Activated naive CD8-positive, alpha-beta T cell treated with anti-CD3 and anti-CD28 coated beads for 36 hours (primary cell): ENCODE measurements at regions not wholly inside any gene's neighbourhood (a gene's known extent, or its start where the extent isn't known, plus 50 kb on each side); places are given as distances from the start of the nearest gene placed in this dataset.
"Not testable (repeated sequence)": the region's sequence is repeated elsewhere in the genome, so short reads cannot be mapped to it uniquely, and the experiment has no call there.

Source experiments
- DNase-seq: peaks from one replicate; pipeline ENCODE4 v3.0.0; 2021
- H3K27ac Mint-ChIP-seq: one replicate; pipeline ENCODE4 v1.8.0; 2022; ENCODE audit warnings: mild to moderate bottlenecking, moderate library complexity, mixed read lengths
- H3K27me3 Mint-ChIP-seq: one replicate; pipeline ENCODE4 v1.8.0; 2022; ENCODE audit warnings: mild to moderate bottlenecking, mixed read lengths
- H3K36me3 Mint-ChIP-seq: one replicate; pipeline ENCODE4 v1.8.0; 2021; ENCODE audit warnings: mild to moderate bottlenecking, mixed read lengths
- H3K4me1 Mint-ChIP-seq: one replicate; pipeline ENCODE4 v1.8.0; 2021; ENCODE audit warnings: mixed read lengths
- H3K4me3 Mint-ChIP-seq: one replicate; pipeline ENCODE4 v1.8.0; 2022; ENCODE audit warnings: mild to moderate bottlenecking, moderate library complexity, mixed read lengths
- H3K9me3 Mint-ChIP-seq: one replicate; pipeline ENCODE4 v1.8.0; 2022; ENCODE audit warnings: mixed read lengths

DNA sequence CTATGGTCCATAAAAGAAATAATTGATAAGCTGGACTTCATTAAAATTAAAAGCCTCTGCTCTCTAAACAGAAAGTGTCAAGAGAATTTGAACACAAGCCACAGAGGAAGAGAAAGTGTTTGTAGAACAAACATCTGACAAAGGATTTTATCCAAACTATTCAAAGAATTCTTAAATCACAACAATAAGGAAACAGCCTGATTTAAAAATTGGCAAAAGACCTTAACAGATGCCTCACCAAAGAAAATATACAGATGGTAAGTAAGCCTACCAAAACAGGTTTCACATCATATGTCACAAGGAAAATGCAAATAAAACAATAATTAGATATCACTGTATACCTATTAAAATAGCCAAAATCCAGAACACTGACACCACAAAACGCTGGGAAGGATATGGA lies 612.0 kb downstream of the TTLL7 start:
- H3K4me1 Mint-ChIP-seq, H3K36me3 Mint-ChIP-seq, H3K4me3 Mint-ChIP-seq, H3K9me3 Mint-ChIP-seq, H3K27ac Mint-ChIP-seq, H3K27me3 Mint-ChIP-seq, DNase-seq: not testable (repeated sequence)

- H3K36me3 Mint-ChIP-seq, H3K27ac Mint-ChIP-seq, DNase-seq, H3K4me3 Mint-ChIP-seq, H3K4me1 Mint-ChIP-seq, H3K27me3 Mint-ChIP-seq: not testable (repeated sequence)
- peaks cover 14% of the 10 kb centered on the region for H3K9me3 Mint-ChIP-seq
These were observed 615.8 kb downstream of the TTLL7 start for GRCh38 chr1:83383107-83383506.

DNA sequence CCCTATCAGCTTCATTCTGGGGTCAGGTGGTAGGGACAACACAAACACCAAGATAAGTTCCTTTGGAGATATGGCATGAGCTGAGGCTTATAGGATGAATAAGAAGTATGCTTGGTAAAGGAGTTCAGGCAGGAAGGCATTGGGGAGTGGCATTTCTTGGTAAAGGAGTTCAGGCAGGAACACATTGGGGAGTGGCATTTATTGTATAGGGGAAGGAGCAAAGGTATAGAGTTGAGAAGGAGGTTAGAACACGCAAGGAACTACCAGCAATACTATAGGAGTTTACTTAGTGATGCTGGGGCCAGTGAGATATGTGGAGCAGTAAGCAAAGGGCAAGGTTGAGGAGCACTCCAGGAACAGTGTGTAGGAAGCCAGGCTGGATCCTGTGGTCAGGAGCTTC lies 625.9 kb downstream of the TTLL7 start:
- H3K27me3 Mint-ChIP-seq, H3K4me3 Mint-ChIP-seq, H3K9me3 Mint-ChIP-seq, H3K27ac Mint-ChIP-seq, DNase-seq, H3K4me1 Mint-ChIP-seq, H3K36me3 Mint-ChIP-seq: not testable (repeated sequence)

GRCh38 chr1:83369853-83370252 lies 629.1 kb downstream of the TTLL7 start:
- H3K9me3 Mint-ChIP-seq, H3K36me3 Mint-ChIP-seq, H3K4me1 Mint-ChIP-seq, H3K27me3 Mint-ChIP-seq, H3K27ac Mint-ChIP-seq, DNase-seq, H3K4me3 Mint-ChIP-seq: not testable (repeated sequence)

DNA sequence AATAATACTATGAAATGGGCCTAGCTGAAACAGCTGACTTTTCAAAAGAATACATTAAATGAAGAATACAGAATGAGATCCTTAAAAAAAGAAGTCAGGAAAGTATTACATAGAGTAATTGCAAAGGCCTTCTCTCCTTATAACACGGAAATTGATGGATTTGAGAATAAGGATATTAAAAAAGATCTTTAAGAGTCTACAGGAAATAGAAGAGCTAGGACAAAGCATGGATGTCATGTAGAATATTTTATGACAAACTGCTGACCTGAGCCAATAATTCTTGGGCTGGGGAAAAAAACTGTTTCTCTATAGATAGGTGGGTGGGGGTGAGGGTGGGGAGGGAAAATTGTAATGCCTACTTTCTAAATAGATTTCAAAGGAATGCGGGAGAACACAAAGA lies 633.6 kb downstream of the TTLL7 start:
- not testable (repeated sequence) for H3K27ac Mint-ChIP-seq, H3K4me3 Mint-ChIP-seq, DNase-seq, H3K27me3 Mint-ChIP-seq, H3K4me1 Mint-ChIP-seq, H3K36me3 Mint-ChIP-seq, H3K9me3 Mint-ChIP-seq

DNA sequence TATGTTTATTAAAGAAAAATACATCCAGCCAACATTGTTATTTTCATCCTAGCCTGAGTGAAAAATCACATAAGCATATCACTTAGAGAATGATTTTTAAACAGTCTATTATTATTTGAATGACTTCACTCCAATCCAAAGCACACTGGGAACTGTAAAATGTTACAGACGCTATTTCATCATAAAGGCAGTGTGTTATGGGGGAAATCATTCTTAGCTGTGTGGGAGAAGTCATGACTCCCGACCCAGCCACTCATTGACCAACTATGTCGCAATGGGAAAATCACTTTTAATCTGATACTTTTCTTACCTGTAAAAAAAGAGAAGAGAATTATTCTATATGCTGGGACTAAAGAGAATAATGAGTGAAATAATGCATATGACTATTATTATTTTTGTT lies 653.6 kb downstream of the TTLL7 start:
- H3K27ac Mint-ChIP-seq: not testable (repeated sequence)

GRCh38 chr1:83343767-83344166 lies 655.2 kb downstream of the TTLL7 start:
- not testable (repeated sequence) for DNase-seq, H3K4me3 Mint-ChIP-seq, H3K27me3 Mint-ChIP-seq, H3K27ac Mint-ChIP-seq, H3K4me1 Mint-ChIP-seq, H3K36me3 Mint-ChIP-seq, H3K9me3 Mint-ChIP-seq

More for the DNA sequence above, 653.6 kb downstream of the TTLL7 start:
- DNase-seq, H3K4me3 Mint-ChIP-seq, H3K36me3 Mint-ChIP-seq, H3K27me3 Mint-ChIP-seq, H3K9me3 Mint-ChIP-seq, H3K4me1 Mint-ChIP-seq: not testable (repeated sequence)

DNA sequence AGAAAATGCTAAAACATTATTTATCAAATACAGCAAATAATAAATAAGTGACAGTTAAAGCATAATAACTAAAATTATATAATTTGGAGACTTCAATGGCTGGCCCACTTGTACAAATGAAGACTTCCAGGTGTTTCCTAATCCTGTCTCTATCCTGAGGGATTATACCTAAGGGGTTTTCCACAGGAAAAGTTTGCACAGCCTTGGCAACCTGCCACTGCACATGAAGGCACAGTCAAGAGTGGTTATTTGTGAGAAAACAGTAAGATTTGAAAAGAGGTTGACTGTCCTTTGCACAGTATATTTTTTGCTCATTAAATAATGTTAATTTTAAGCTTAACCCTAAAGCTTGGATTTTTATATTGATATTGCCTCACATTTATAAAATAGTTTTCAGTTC lies 655.9 kb downstream of the TTLL7 start:
- H3K27me3 Mint-ChIP-seq, DNase-seq, H3K9me3 Mint-ChIP-seq, H3K4me1 Mint-ChIP-seq, H3K4me3 Mint-ChIP-seq, H3K27ac Mint-ChIP-seq, H3K36me3 Mint-ChIP-seq: not testable (repeated sequence)

DNA sequence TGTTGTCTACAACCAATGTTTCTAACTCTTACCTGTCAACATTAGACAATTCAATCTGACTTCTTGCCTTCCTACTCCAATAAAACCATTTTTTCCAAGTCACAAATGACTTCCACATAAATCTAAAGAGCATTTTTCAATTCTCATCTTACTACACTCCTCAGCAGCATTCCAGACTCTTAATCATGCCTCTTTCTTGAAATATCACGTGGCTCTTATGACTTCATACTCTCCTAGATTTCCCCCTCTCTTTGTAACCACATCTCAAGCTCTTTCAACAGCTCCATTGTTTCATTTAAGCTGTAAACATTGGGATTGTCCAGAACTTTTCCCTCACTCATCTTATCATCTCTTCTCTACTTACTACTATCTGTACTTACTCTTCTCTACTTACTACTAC lies 666.6 kb downstream of the TTLL7 start:
- not testable (repeated sequence) for H3K27ac Mint-ChIP-seq, H3K27me3 Mint-ChIP-seq, H3K4me1 Mint-ChIP-seq, H3K36me3 Mint-ChIP-seq, DNase-seq, H3K9me3 Mint-ChIP-seq, H3K4me3 Mint-ChIP-seq

GRCh38 chr1:83318366-83318765 lies 680.6 kb downstream of the TTLL7 start:
- H3K27me3 Mint-ChIP-seq: no peaks in the 10 kb centered on the region
- DNase-seq: no peak

DNA sequence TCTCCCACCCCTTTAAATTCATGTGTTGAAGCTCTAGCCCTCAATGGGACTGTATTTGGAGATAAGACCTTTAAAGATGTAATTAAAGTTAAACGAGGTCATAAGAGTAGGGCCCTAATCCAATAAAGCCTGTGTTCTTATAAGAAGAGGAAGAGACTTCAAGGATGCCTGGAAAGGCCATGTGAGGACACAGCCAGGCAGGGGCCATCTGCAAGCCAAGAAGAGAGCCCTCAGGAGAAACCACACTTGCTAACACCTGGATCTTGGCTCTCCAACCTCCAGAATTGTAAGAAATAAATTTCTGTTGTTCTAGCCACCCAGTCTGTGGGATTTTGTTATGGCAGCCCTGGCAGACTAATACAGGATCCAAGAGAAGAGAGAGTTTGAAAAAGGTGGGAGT lies 683.5 kb downstream of the TTLL7 start:
- not testable (repeated sequence) for DNase-seq, H3K4me1 Mint-ChIP-seq, H3K4me3 Mint-ChIP-seq, H3K27ac Mint-ChIP-seq, H3K9me3 Mint-ChIP-seq, H3K36me3 Mint-ChIP-seq, H3K27me3 Mint-ChIP-seq

More at GRCh38 chr1:83318366-83318765, 680.6 kb downstream of the TTLL7 start:
- Mint-ChIP-seq H3K9me3 (no peaks in the 10 kb centered on the region), H3K36me3 (no peaks in the 10 kb centered on the region), H3K27ac (no peak overlapping the region), H3K4me3 (no peak overlapping the region), H3K4me1 (no peaks in the 10 kb centered on the region)

GRCh38 chr1:83310161-83310560 lies 688.8 kb downstream of the TTLL7 start:
- not testable (repeated sequence) for DNase-seq, H3K4me3 Mint-ChIP-seq, H3K36me3 Mint-ChIP-seq, H3K27me3 Mint-ChIP-seq, H3K4me1 Mint-ChIP-seq, H3K27ac Mint-ChIP-seq, H3K9me3 Mint-ChIP-seq

DNA sequence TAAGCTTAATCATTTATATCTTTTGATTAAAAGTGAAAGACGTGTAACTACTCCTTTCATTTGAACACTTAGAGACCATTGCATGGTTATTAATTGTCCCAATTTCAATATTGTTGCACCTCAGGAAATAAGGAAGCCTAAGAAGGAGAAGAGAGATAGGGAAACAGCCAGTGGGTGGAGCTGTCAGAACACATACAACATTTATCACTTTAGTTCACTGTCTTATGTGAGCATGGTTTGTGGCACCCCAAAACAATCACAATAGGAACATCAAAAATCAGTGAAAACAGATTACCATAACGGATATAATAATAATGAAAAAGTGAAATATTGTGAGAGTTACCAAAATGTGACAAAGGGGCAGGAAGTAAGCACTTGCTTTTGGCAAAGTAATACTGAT lies 689.9 kb downstream of the TTLL7 start:
- not testable (repeated sequence) for H3K27me3 Mint-ChIP-seq, H3K27ac Mint-ChIP-seq, H3K4me1 Mint-ChIP-seq, H3K4me3 Mint-ChIP-seq, DNase-seq, H3K9me3 Mint-ChIP-seq, H3K36me3 Mint-ChIP-seq

GRCh38 chr1:83306811-83307210 lies 692.1 kb downstream of the TTLL7 start:
- DNase-seq, H3K4me3 Mint-ChIP-seq, H3K4me1 Mint-ChIP-seq, H3K27me3 Mint-ChIP-seq, H3K9me3 Mint-ChIP-seq, H3K27ac Mint-ChIP-seq, H3K36me3 Mint-ChIP-seq: not testable (repeated sequence)

DNA sequence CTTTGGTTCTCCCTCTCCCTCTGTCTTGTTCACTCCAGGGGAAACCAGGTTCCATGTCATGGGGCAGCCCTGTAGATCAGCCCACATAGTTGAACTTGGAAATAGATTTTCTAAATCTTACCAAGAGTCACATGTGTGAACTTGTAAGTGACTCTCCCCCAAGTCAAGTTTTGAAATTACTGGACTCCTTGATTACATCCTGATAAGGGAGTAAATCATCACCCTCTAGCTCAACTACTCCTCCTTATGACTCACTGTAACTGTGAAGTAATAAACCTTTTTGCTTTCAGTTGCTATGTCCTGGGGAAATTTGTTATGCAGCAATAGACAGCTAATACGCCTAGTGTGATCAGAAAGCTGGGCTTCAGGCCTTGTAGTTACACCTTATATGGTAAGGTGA lies 703.3 kb downstream of the TTLL7 start:
- H3K27me3 Mint-ChIP-seq, H3K4me1 Mint-ChIP-seq, H3K27ac Mint-ChIP-seq, H3K36me3 Mint-ChIP-seq, H3K9me3 Mint-ChIP-seq, H3K4me3 Mint-ChIP-seq, DNase-seq: not testable (repeated sequence)

GRCh38 chr1:83287391-83287790 lies 711.5 kb downstream of the TTLL7 start:
- DNase-seq, H3K36me3 Mint-ChIP-seq, H3K4me3 Mint-ChIP-seq, H3K27me3 Mint-ChIP-seq, H3K4me1 Mint-ChIP-seq, H3K27ac Mint-ChIP-seq, H3K9me3 Mint-ChIP-seq: not testable (repeated sequence)

- H3K36me3 Mint-ChIP-seq, H3K9me3 Mint-ChIP-seq, H3K27me3 Mint-ChIP-seq, H3K27ac Mint-ChIP-seq, H3K4me3 Mint-ChIP-seq, H3K4me1 Mint-ChIP-seq, DNase-seq: not testable (repeated sequence)
These were observed 724.3 kb downstream of the TTLL7 start for GRCh38 chr1:83274656-83275055.
